DOHH2 (cell line): ENCODE measurements at regions not wholly inside any gene's neighbourhood (a gene's known extent, or its start where the extent isn't known, plus 50 kb on each side); places are given as distances from the start of the nearest gene placed in this dataset.

Source experiments
- EZH2phosphoT487 ChIP-seq: fragments of 200-600 bp; sonication (generic); IDR thresholded peaks from 2 replicates; pipeline ENCODE4 v1.6.1; 2017; ENCODE audit warnings: borderline replicate concordance, mild to moderate bottlenecking, antibody characterized with exemption, low read length, moderate library complexity, mixed read lengths
- TF ChIP-seq, protein P1 (sequence below): fragments of 200-600 bp; sonication (generic); IDR thresholded peaks from one replicate; pipeline ENCODE4 v1.5.1; 2014; ENCODE audit warnings: antibody characterized with exemption, mild to moderate bottlenecking, low read depth, low read length; ENCODE audit not compliant: poor library complexity, severe bottlenecking

GRCh38 chr18:27752944-27753343 lies 424.0 kb downstream of the CDH2 start:
- TF ChIP-seq, protein P1, sequence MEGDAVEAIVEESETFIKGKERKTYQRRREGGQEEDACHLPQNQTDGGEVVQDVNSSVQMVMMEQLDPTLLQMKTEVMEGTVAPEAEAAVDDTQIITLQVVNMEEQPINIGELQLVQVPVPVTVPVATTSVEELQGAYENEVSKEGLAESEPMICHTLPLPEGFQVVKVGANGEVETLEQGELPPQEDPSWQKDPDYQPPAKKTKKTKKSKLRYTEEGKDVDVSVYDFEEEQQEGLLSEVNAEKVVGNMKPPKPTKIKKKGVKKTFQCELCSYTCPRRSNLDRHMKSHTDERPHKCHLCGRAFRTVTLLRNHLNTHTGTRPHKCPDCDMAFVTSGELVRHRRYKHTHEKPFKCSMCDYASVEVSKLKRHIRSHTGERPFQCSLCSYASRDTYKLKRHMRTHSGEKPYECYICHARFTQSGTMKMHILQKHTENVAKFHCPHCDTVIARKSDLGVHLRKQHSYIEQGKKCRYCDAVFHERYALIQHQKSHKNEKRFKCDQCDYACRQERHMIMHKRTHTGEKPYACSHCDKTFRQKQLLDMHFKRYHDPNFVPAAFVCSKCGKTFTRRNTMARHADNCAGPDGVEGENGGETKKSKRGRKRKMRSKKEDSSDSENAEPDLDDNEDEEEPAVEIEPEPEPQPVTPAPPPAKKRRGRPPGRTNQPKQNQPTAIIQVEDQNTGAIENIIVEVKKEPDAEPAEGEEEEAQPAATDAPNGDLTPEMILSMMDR, result no peak
- no peak for TF ChIP-seq EZH2phosphoT487
